Osteocyte (in vitro differentiated cells): ENCODE measurements at regions not wholly inside any gene's neighbourhood (a gene's known extent, or its start where the extent isn't known, plus 50 kb on each side); places are given as distances from the start of the nearest gene placed in this dataset.

Source experiments
- DNase-seq: peaks from one replicate; pipeline ENCODE4 v3.0.0; 2021; ENCODE audit warnings: mixed read lengths; ENCODE audit not compliant: unreplicated experiment; ENCODE audit errors: extremely low spot score
- H3K27ac Mint-ChIP-seq: one replicate; pipeline ENCODE4 v1.8.0; 2021; ENCODE audit warnings: mild to moderate bottlenecking, mixed read lengths; ENCODE audit not compliant: unreplicated experiment
- H3K27me3 Mint-ChIP-seq: one replicate; pipeline ENCODE4 v1.8.0; 2021; ENCODE audit warnings: mixed read lengths; ENCODE audit not compliant: unreplicated experiment
- H3K36me3 Mint-ChIP-seq: one replicate; pipeline ENCODE4 v1.8.0; 2021; ENCODE audit warnings: mixed read lengths; ENCODE audit not compliant: unreplicated experiment
- H3K4me1 Mint-ChIP-seq: one replicate; pipeline ENCODE4 v1.8.0; 2021; ENCODE audit warnings: mixed read lengths; ENCODE audit not compliant: unreplicated experiment
- H3K4me3 Mint-ChIP-seq: one replicate; pipeline ENCODE4 v1.8.0; 2021; ENCODE audit warnings: mild to moderate bottlenecking, moderate library complexity, mixed read lengths; ENCODE audit not compliant: unreplicated experiment
- H3K9me3 Mint-ChIP-seq: one replicate; pipeline ENCODE4 v1.8.0; 2021; ENCODE audit warnings: mixed read lengths; ENCODE audit not compliant: unreplicated experiment
- TF ChIP-seq, protein P1 (sequence below): fragments of 200-600 bp; sonication (generic); IDR thresholded peaks from 2 replicates; pipeline ENCODE4 v1.5.0; 2021; ENCODE audit warnings: antibody characterized with exemption, mild to moderate bottlenecking, moderate library complexity

DNA sequence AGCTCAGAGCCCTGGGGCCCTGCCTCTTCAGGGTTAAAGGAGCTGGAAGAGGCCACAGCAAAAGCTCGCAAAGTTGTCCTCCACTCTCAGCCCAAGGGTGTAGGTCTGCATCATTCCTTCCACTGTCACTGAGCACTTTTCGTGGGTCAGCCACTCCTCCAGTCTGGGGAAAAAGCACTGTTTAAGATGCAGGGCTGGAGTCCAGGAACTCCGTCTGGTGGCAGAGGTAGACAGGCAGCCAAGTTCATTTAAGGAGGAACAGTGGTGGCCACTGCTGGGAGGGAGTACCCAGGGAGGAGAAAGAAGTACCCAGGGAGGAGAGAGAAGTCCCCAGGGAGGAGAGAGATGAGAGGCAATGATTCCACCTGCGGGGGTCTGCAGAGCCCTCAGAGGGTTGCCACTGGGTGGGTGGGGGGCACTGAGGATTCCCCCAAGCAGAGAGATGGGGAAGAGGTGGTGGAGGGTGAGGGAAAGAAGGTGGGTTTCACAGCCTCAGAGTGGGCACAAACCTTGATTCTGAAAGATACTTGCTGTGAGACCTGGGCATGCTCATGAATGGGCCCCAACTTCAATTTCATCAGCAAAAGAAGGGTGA, 70.0 kb upstream of the B3GAT1 start:
- Mint-ChIP-seq H3K4me3 (no peak overlapping the region), H3K27ac (no peak overlapping the region), H3K9me3 (no peaks in the 10 kb centered on the region), H3K4me1 (no peaks in the 10 kb centered on the region), H3K27me3 (no peaks in the 10 kb centered on the region), H3K36me3 (no peaks in the 10 kb centered on the region)
- TF ChIP-seq, protein P1, sequence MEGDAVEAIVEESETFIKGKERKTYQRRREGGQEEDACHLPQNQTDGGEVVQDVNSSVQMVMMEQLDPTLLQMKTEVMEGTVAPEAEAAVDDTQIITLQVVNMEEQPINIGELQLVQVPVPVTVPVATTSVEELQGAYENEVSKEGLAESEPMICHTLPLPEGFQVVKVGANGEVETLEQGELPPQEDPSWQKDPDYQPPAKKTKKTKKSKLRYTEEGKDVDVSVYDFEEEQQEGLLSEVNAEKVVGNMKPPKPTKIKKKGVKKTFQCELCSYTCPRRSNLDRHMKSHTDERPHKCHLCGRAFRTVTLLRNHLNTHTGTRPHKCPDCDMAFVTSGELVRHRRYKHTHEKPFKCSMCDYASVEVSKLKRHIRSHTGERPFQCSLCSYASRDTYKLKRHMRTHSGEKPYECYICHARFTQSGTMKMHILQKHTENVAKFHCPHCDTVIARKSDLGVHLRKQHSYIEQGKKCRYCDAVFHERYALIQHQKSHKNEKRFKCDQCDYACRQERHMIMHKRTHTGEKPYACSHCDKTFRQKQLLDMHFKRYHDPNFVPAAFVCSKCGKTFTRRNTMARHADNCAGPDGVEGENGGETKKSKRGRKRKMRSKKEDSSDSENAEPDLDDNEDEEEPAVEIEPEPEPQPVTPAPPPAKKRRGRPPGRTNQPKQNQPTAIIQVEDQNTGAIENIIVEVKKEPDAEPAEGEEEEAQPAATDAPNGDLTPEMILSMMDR: no peak
- DNase-seq: no peak

DNA sequence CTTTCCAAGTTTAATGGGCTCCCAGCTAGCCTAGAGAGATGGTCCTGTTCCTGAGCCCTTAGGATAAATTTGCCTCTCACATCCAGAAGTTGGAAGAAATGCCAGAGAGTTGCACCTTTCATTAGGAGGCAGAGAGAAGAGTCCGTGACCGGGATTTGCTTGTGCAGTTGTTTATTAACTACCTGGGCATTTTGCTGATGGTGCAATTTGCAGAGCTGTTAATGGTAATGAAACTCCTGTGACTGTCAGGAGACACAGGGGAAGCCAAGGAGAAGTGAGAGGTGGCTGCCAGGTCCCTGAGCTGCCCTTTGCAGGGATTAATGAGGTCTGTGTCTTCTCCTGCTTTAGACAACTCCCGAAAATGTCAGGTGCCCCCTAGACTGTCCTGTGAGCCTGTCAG, 69.1 kb upstream of the B3GAT1 start:
- Mint-ChIP-seq H3K4me3 (no peak overlapping the region), H3K36me3 (no peaks in the 10 kb centered on the region), H3K9me3 (no peaks in the 10 kb centered on the region), H3K27me3 (no peaks in the 10 kb centered on the region), H3K4me1 (no peaks in the 10 kb centered on the region), H3K27ac (no peak overlapping the region)
- TF ChIP-seq, protein P1: no peak
- DNase-seq: no peak

DNA sequence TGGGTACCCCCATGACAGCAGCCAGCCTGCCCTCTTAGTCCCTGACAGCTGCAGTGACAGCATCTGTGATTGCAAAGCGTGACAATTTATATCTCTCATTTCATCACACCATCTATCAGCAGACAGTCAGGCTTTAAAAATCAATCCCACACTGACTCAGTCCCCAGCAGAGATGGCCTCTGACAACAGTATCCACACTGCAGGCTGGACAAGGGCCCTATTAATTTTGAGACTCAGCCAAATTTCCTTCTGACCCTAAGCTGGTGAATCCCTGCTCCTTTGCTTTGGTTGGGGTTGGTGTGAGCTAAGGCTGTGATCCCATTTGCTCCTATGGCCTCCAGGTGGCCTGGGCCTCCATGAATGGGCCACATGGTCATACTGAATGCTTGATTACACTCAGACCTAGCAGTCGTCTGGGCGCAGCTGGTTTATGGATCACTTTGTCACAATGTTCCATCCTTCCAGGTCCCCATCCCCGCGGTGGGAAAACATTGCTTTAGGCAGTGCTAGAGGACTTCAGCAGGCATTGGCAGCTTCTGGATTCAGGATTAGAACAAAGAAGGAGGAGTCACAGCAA, 68.2 kb upstream of the B3GAT1 start:
- Mint-ChIP-seq H3K9me3 (no peaks in the 10 kb centered on the region), H3K27ac (no peak overlapping the region), H3K4me1 (no peaks in the 10 kb centered on the region), H3K27me3 (no peaks in the 10 kb centered on the region), H3K4me3 (no peak overlapping the region), H3K36me3 (no peaks in the 10 kb centered on the region)
- TF ChIP-seq, protein P1: no peak
- no peak for DNase-seq

DNA sequence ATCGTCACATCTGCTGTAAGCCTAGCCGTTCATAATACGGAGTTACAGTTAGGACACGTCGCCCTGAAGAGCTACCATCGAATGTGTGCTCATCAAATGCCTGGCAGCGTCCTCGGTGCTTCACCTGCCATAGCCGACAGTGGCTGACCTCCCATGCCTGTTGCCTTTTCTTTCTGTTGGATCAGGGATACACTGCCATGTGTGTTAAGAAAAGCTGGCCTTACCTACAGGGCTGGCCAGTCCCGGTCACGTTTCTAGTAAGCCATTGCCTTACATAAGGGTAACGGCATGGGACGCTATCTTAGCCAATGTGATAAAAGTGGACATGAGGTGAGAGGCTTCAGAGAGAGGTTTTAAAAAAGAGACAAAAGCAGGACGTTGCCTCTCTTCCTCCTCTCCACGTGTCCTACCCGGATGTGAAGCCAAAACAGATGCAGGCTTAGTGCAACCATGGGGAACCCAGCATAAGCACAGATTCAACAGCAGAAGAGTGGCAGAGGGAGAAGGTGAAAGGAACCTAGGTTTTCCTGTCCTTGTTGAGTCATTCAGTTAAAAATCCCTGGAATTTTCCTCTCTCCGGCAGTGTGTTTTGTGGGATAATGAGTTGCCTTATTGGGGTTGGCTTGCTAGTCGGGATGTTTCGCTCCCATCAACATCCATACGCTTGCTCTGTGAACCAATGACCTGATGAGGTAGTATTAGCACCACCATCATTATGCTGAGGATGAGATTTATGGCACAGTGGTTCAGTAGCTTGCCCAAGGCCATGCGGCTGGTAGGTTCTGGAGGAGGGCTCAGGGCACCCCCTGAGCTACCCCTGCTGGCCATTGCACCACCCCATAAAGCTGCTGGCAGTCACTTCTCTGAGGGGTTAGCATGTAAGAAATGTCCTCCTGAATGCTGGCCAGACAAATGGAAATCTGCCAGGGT, 67.4 kb upstream of the B3GAT1 start:
- Mint-ChIP-seq H3K4me3 (no peak overlapping the region), H3K4me1 (no peaks in the 10 kb centered on the region), H3K9me3 (peaks cover 4% of the 10 kb centered on the region), H3K27ac (no peak overlapping the region), H3K27me3 (no peaks in the 10 kb centered on the region), H3K36me3 (no peaks in the 10 kb centered on the region)
- DNase-seq: no peak
- TF ChIP-seq, protein P1: no peak

DNA sequence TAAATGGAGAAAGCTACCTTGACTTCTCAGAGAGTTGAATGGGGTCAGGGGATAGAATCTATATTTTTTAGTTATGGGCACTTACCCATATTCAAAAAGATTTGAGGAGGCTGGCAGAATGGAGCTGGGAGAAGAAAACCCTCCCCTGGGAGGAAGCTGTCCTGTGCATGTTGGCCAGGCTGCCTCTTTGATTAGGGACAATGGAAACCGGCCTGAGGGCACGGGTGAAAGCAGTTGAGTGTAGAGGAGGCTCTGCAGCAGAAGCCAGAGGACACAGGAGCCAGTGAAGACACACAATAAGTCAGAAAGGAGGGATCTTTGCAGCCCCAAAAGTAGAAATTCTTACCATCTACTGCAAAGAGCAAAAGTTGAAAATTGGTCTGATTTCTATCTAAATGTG, 66.6 kb upstream of the B3GAT1 start:
- no peaks in the 10 kb centered on the region for H3K36me3 Mint-ChIP-seq
- H3K4me1 Mint-ChIP-seq: no peaks in the 10 kb centered on the region
- TF ChIP-seq, protein P1: no peak
- no peak overlapping the region for H3K4me3 Mint-ChIP-seq
- peaks cover 4% of the 10 kb centered on the region for H3K9me3 Mint-ChIP-seq
- no peak for DNase-seq
- H3K27ac Mint-ChIP-seq: no peak overlapping the region
- no peaks in the 10 kb centered on the region for H3K27me3 Mint-ChIP-seq
